ENCODE measurements at regions not wholly inside any gene's neighbourhood (a gene's known extent, or its start where the extent isn't known, plus 50 kb on each side); places are given as distances from the start of the nearest gene placed in this dataset.

DNA sequence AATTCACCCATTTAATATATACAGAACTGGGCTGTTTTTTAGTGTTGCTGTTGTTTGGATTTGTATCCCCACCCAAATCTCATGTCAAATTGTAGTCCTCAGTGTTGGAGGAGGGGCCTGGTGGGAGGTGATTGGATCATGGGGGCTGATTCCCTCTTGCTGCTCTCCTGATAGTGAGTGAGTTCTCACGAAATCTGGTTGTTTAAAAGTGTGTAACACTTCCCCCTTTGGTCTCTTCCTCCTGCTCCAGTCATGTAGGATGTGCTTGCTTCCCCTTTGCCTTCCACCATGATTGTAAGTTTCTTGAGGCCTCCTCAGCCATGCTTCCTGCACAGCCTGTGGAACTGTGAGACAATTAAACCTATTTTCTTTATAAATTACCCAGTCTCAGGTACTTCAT lies 141.6 kb upstream of the AADAT start:
- TF ChIP-seq, protein P1, sequence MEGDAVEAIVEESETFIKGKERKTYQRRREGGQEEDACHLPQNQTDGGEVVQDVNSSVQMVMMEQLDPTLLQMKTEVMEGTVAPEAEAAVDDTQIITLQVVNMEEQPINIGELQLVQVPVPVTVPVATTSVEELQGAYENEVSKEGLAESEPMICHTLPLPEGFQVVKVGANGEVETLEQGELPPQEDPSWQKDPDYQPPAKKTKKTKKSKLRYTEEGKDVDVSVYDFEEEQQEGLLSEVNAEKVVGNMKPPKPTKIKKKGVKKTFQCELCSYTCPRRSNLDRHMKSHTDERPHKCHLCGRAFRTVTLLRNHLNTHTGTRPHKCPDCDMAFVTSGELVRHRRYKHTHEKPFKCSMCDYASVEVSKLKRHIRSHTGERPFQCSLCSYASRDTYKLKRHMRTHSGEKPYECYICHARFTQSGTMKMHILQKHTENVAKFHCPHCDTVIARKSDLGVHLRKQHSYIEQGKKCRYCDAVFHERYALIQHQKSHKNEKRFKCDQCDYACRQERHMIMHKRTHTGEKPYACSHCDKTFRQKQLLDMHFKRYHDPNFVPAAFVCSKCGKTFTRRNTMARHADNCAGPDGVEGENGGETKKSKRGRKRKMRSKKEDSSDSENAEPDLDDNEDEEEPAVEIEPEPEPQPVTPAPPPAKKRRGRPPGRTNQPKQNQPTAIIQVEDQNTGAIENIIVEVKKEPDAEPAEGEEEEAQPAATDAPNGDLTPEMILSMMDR (IDR thresholded peaks at IDR 0.05; ENCODE audit: insufficient read depth, low read length) = no peak
- H3K4me3 ChIP-seq (ENCODE audit: low read depth, low read length) = no peak overlapping the region
- DNase-seq (ENCODE audit: low read depth) = no peak

DNA sequence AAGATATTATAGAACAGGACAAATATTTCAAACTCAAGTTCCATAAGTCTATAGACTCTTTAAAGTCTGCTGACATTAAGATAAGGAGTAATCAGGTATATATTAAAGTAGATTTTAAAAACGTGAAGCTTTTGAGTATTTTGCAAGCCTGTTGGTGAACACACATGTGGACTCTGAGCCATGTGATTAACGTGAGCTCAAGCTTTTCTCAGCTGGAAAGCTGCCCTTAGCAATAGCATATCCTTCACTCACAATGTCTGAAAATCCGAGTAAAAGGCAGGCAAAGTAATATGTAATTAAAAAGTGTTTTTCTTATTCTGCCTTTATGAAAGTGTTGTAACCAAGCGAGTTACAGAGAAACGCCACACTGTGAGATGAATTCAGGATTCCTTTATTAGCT lies 140.5 kb upstream of the AADAT start:
- TF ChIP-seq, protein P1 (IDR thresholded peaks at IDR 0.05; ENCODE audit: insufficient read depth, low read length) = no peak
- DNase-seq (ENCODE audit: low read depth) = no peak
- H3K4me3 ChIP-seq (ENCODE audit: low read depth, low read length) = no peak overlapping the region

DNA sequence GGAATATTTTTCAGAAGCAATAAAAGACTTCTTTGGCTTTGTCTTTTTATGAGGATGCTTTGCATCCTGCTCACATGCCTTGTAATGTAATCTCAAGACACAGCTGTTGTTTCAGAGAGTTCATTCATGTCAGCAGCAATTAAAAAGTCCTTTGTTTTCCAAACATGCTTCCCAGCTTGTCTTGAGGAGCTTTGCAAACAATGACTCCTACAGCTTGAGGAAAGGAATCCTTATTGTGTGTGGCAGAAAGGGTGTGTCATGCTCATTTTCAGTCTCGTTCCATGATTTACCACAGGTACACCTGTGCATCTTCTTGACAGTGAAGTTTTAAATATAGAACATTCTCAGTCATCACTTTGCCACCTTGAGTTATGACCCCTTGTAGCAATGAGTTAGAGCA lies 139.2 kb upstream of the AADAT start:
- DNase-seq (ENCODE audit: low read depth) = no peak
- no peak overlapping the region for H3K4me3 ChIP-seq (ENCODE audit: low read depth, low read length)
- TF ChIP-seq, protein P1 (IDR thresholded peaks at IDR 0.05; ENCODE audit: insufficient read depth, low read length) = no peak

DNA sequence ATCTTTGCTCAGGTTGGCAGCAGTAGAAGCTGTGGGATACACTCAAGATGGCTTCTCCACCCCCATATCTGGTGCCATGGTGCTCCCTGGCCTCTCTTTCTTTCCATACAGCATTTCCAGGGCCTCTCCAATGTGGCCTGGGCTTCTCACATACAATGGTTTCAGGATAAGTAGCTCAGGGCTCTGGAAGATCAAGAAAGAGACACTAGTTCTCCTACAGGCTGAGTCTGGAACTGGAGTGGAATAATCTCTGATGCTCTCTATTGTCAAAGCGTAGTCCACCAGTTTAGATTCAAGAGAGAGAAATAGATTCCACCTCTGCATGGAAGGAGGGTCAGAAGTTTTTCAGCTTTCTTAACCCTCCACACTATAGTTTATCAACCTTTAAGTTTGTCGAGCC lies 138.2 kb upstream of the AADAT start:
- TF ChIP-seq, protein P1 (IDR thresholded peaks at IDR 0.05; ENCODE audit: insufficient read depth, low read length) = no peak
- no peak overlapping the region for H3K4me3 ChIP-seq (ENCODE audit: low read depth, low read length)
- no peak for DNase-seq (ENCODE audit: low read depth)

DNA sequence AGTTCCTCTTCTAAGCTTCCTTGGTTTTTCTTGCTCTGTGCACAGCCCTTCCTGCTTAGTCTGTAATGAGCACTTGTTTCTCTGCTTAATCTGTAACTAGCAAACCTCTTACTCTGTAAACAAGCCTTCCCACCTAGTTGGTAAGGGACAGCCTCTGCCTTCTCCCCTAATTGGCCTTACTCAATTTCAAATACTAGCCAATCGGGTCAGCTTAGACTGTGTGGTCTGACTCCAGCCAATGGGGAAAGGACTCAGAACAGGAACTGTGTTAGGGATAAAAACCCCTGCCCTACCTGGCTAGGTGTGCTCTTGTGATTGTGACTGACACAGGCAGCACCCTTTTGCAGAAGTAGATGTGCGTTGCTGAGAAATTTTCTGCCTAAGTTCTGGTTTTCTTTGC lies 136.5 kb upstream of the AADAT start:
- TF ChIP-seq, protein P1 (IDR thresholded peaks at IDR 0.05; ENCODE audit: insufficient read depth, low read length) = no peak
- H3K4me3 ChIP-seq (ENCODE audit: low read depth, low read length) = no peak overlapping the region
- no peak for DNase-seq (ENCODE audit: low read depth)

DNA sequence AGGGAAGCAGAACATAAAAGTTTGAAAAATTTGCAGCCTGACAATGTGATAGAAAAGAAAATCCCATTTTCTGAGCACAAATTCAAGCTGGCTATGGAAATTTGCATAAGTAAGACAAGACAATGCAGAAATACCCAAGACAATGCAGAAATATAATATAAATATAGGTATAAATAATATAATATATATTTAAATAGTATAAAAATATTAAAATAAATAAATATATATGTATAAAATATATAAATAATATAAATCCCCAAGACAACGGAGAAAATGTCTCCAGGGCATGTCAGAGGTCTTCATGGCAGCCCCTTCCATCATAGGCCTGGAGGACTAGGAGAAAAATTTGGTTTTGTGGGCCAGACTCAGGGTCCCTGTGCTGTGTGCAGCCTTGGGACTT lies 125.0 kb upstream of the AADAT start:
- TF ChIP-seq, protein P1 (IDR thresholded peaks at IDR 0.05; ENCODE audit: insufficient read depth, low read length) = no peak
- no peak overlapping the region for H3K4me3 ChIP-seq (ENCODE audit: low read depth, low read length)
- no peak for DNase-seq (ENCODE audit: low read depth)

DNA sequence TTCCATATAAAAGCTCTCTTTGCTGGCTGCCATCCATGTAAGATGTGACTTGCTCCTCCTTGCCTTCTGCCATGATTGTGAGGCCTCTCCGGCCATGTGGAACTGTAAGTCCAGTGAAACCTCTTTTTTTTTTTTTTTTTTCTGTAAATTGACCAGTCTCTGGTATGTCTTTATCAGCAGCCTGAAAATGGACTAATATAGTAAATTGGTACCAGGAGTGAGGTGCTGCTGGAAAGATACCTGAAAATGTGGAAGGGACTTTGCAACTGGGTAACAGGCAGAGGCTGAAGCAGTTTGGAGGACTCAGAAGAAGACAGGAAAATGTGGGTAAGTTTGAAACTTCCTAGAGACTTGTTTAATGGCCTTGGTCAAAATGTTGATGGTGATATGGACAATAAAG lies 124.3 kb upstream of the AADAT start:
- TF ChIP-seq, protein P1 (IDR thresholded peaks at IDR 0.05; ENCODE audit: insufficient read depth, low read length) = no peak
- no peak overlapping the region for H3K4me3 ChIP-seq (ENCODE audit: low read depth, low read length)
- no peak for DNase-seq (ENCODE audit: low read depth)
